ENCODE measurements at regions not wholly inside any gene's neighbourhood (a gene's known extent, or its start where the extent isn't known, plus 50 kb on each side); places are given as distances from the start of the nearest gene placed in this dataset.

DNA sequence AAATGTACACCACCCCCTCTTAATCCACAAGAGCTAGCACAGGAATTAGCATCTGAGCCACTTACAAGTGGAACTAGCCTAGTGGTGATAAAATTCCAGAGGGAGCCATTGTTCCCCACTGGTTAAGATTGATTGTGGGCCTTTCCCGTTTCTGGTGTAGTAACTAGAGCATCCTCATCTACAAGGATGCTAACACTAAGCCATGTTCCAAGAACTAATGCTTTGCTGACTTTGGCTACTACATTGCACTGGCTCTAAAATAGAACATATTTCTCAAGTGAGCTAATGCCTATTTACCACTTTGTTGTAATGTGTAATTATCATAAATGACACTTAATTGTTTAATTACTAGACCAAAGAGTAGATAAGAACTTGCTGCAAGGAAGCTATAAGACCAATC, 143.7 kb downstream of the FZD1 start:
- TF ChIP-seq, protein P1, sequence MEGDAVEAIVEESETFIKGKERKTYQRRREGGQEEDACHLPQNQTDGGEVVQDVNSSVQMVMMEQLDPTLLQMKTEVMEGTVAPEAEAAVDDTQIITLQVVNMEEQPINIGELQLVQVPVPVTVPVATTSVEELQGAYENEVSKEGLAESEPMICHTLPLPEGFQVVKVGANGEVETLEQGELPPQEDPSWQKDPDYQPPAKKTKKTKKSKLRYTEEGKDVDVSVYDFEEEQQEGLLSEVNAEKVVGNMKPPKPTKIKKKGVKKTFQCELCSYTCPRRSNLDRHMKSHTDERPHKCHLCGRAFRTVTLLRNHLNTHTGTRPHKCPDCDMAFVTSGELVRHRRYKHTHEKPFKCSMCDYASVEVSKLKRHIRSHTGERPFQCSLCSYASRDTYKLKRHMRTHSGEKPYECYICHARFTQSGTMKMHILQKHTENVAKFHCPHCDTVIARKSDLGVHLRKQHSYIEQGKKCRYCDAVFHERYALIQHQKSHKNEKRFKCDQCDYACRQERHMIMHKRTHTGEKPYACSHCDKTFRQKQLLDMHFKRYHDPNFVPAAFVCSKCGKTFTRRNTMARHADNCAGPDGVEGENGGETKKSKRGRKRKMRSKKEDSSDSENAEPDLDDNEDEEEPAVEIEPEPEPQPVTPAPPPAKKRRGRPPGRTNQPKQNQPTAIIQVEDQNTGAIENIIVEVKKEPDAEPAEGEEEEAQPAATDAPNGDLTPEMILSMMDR (IDR thresholded peaks at IDR 0.05; ENCODE audit: insufficient read depth, low read length, poor library complexity, severe bottlenecking), result no peak

DNA sequence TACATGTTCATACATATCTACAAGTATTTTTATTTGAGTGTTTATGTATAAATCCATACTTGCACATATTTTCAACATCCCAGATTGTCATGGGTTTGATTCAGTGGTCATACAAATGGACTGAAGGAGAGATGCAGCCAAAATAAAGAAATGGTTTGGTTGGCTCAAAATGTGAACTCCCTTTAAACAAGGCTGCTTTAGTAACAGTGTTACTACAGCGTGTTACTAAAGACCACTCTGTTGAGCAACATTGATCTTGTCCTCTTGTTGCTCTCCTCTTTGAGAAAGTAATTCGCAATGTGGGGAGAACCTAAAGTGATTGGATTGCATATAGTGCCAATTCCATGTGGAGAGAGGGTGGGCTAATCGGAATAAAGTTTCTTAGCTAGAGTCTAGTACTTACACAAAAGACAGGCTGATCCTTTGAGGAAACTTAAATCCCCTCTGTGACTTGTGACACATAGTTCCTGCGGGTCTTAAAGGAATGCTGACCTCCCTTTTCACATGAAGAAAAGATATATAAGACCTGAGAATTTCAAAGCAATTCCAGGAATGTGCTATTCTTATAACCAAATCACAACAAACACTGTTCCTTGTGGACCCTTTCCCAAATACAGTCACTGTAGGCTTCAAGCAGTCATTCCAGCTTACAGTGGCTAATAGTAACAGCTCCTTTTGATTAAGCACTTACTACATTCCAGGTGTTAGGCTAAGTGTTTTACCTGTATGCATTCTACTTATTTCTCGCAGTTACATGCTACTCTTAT, 144.3 kb downstream of the FZD1 start:
- Histone ChIP-seq H3K36me3 (ENCODE audit: control insufficient read depth, insufficient read depth, low read length) (no peaks in the 10 kb centered on the region), H3K4me3 (replicated peaks; ENCODE audit: low read depth, low read length) (no peak overlapping the region), H3K27me3 (replicated peaks; ENCODE audit: control insufficient read depth, insufficient read depth, low read length) (no peaks in the 10 kb centered on the region)
- no peak for DNase-seq (ENCODE audit: extremely low read depth, insufficient read length)
- TF ChIP-seq, protein P1 (IDR thresholded peaks at IDR 0.05; ENCODE audit: insufficient read depth, low read length, poor library complexity, severe bottlenecking), result no peak

More for the DNA sequence above, 143.7 kb downstream of the FZD1 start:
- Histone ChIP-seq H3K36me3 (ENCODE audit: control insufficient read depth, insufficient read depth, low read length) (no peaks in the 10 kb centered on the region), H3K27me3 (replicated peaks; ENCODE audit: control insufficient read depth, insufficient read depth, low read length) (no peaks in the 10 kb centered on the region), H3K4me3 (replicated peaks; ENCODE audit: low read depth, low read length) (no peak overlapping the region)
- no peak for DNase-seq (ENCODE audit: extremely low read depth, insufficient read length)

GRCh38 chr7:91411060-91411459, 146.8 kb downstream of the FZD1 start:
- Histone ChIP-seq H3K36me3 (ENCODE audit: control insufficient read depth, insufficient read depth, low read length) (no peaks in the 10 kb centered on the region), H3K4me3 (replicated peaks; ENCODE audit: low read depth, low read length) (no peak overlapping the region), H3K27me3 (replicated peaks; ENCODE audit: control insufficient read depth, insufficient read depth, low read length) (no peaks in the 10 kb centered on the region)
- no peak for DNase-seq (ENCODE audit: extremely low read depth, insufficient read length)
- TF ChIP-seq, protein P1 (IDR thresholded peaks at IDR 0.05; ENCODE audit: insufficient read depth, low read length, poor library complexity, severe bottlenecking), result no peak

DNA sequence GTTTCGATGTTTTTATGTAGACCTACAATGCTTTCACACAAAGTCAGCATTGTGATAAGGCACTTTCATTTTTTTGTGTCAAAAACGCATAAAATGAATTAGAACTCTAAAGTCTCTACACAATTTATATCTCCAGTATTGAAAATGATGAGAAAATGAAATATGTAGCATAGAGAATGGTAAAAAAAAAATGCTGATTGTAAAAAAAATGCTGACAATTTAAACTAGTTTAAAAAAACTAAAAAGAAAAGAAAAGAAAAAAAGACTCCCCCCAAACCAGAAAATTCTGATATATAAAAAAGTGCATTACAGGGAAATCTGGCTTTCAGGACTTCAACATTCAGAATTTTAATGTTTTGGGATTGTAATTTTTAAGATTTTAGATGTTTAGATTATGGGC, 148.1 kb downstream of the FZD1 start:
- H3K4me3 ChIP-seq (replicated peaks; ENCODE audit: low read depth, low read length), result no peak overlapping the region
- H3K36me3 ChIP-seq (ENCODE audit: control insufficient read depth, insufficient read depth, low read length), result no peaks in the 10 kb centered on the region
- no peak for DNase-seq (ENCODE audit: extremely low read depth, insufficient read length)
- TF ChIP-seq, protein P1 (IDR thresholded peaks at IDR 0.05; ENCODE audit: insufficient read depth, low read length, poor library complexity, severe bottlenecking), result no peak
- no peaks in the 10 kb centered on the region for H3K27me3 ChIP-seq (replicated peaks; ENCODE audit: control insufficient read depth, insufficient read depth, low read length)

DNA sequence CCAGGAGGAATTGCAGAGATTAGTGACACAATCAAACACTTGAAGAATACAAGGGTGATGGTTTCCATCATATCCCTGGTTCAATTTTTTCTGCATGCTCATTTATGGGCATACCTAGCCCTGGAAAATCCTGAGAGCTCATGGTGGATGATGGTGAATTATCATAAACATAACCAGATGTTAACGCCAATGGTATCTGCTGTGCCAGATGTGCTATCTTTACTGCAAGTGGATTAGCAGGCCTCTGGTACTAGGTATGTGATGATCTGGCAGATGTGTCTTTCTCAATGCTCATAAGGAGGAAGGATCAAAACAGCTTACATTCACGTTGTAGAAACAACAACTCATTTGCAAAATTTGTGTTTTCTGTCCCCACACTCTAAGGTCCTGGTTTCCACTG, 150.5 kb downstream of the FZD1 start:
- Histone ChIP-seq H3K4me3 (replicated peaks; ENCODE audit: low read depth, low read length) (no peak overlapping the region), H3K27me3 (replicated peaks; ENCODE audit: control insufficient read depth, insufficient read depth, low read length) (no peaks in the 10 kb centered on the region; the same call in 1 of the 2 replicates), H3K36me3 (ENCODE audit: control insufficient read depth, insufficient read depth, low read length) (no peaks in the 10 kb centered on the region)
- no peak for DNase-seq (ENCODE audit: extremely low read depth, insufficient read length)
- TF ChIP-seq, protein P1 (IDR thresholded peaks at IDR 0.05; ENCODE audit: insufficient read depth, low read length, poor library complexity, severe bottlenecking), result no peak
